ENCODE measurements at regions not wholly inside any gene's neighbourhood (a gene's known extent, or its start where the extent isn't known, plus 50 kb on each side); places are given as distances from the start of the nearest gene placed in this dataset.

GRCh38 chr4:63894161-63894560, 515.1 kb downstream of the TECRL start:
- H3K4me3 ChIP-seq: no peak overlapping the region
- H3K27me3 ChIP-seq: no peaks in the 10 kb centered on the region
- H3K4me1 ChIP-seq: no peaks in the 10 kb centered on the region
- intact Hi-C loops (cut with DNase I; ENCODE audit: low total_unique reads): no loop called here
- H3K36me3 ChIP-seq: no peaks in the 10 kb centered on the region
- no peaks in the 10 kb centered on the region for H3K9me3 ChIP-seq
- no peak overlapping the region for H3K27ac ChIP-seq
- TF ChIP-seq CTCF (IDR thresholded peaks at IDR 0.05): no peak
- no peak for DNase-seq

GRCh38 chr4:63869370-63869769, 539.9 kb downstream of the TECRL start:
- no peaks in the 10 kb centered on the region for H3K36me3 ChIP-seq
- no peak for TF ChIP-seq CTCF (IDR thresholded peaks at IDR 0.05)
- no peak for DNase-seq
- H3K4me1 ChIP-seq: no peaks in the 10 kb centered on the region
- no peaks in the 10 kb centered on the region for H3K9me3 ChIP-seq
- H3K27ac ChIP-seq: no peak overlapping the region
- H3K4me3 ChIP-seq: no peak overlapping the region
- H3K27me3 ChIP-seq: no peaks in the 10 kb centered on the region
- intact Hi-C loops (cut with DNase I; ENCODE audit: low total_unique reads): no loop called here

- no peak for TF ChIP-seq CTCF (IDR thresholded peaks at IDR 0.05)
- DNase-seq: no peak
- Histone ChIP-seq H3K27ac (no peak overlapping the region), H3K4me1 (no peaks in the 10 kb centered on the region), H3K9me3 (no peaks in the 10 kb centered on the region), H3K4me3 (no peak overlapping the region), H3K36me3 (no peaks in the 10 kb centered on the region), H3K27me3 (no peaks in the 10 kb centered on the region)
- intact Hi-C loops (cut with DNase I; ENCODE audit: low total_unique reads): no loop called here
Measured at GRCh38 chr4:63851496-63851895, 557.8 kb downstream of the TECRL start.

- no peak for DNase-seq
- Histone ChIP-seq H3K4me3 (no peak overlapping the region), H3K36me3 (no peaks in the 10 kb centered on the region), H3K27ac (no peak overlapping the region), H3K4me1 (no peaks in the 10 kb centered on the region), H3K9me3 (no peaks in the 10 kb centered on the region), H3K27me3 (no peaks in the 10 kb centered on the region)
- intact Hi-C loops (cut with DNase I; ENCODE audit: low total_unique reads): no loop called here
- no peak for TF ChIP-seq CTCF (IDR thresholded peaks at IDR 0.05)
Measured at GRCh38 chr4:63841266-63841665, 568.0 kb downstream of the TECRL start.

GRCh38 chr4:63831590-63832155, 577.6 kb downstream of the TECRL start:
- no peak for DNase-seq
- Histone ChIP-seq H3K4me3 (no peak overlapping the region), H3K9me3 (no peaks in the 10 kb centered on the region), H3K27me3 (no peaks in the 10 kb centered on the region), H3K36me3 (no peaks in the 10 kb centered on the region), H3K27ac (no peak overlapping the region), H3K4me1 (no peaks in the 10 kb centered on the region)
- no peak for TF ChIP-seq CTCF (IDR thresholded peaks at IDR 0.05)
- intact Hi-C loops (cut with DNase I; ENCODE audit: low total_unique reads): no loop called here

Data from tibial artery (tissue), 4 donors.